DND-41 (cell line): ENCODE measurements at regions not wholly inside any gene's neighbourhood (a gene's known extent, or its start where the extent isn't known, plus 50 kb on each side); places are given as distances from the start of the nearest gene placed in this dataset.

Experiments used
- EZH2 ChIP-seq: IDR thresholded peaks from 3 replicates; pipeline ENCODE4 v1.6.1; 2012; ENCODE audit warnings: borderline replicate concordance, low read depth, mild to moderate bottlenecking, moderate library complexity, low read length, inconsistent platforms; ENCODE audit not compliant: severe bottlenecking
- TF ChIP-seq, protein P1 (sequence below): IDR thresholded peaks from 2 replicates; pipeline ENCODE4 v1.5.1; 2012; ENCODE audit warnings: borderline replicate concordance, low read length, moderate library complexity, mild to moderate bottlenecking; ENCODE audit not compliant: poor library complexity, severe bottlenecking; ENCODE audit errors: extremely low read depth

- TF ChIP-seq, protein P1, sequence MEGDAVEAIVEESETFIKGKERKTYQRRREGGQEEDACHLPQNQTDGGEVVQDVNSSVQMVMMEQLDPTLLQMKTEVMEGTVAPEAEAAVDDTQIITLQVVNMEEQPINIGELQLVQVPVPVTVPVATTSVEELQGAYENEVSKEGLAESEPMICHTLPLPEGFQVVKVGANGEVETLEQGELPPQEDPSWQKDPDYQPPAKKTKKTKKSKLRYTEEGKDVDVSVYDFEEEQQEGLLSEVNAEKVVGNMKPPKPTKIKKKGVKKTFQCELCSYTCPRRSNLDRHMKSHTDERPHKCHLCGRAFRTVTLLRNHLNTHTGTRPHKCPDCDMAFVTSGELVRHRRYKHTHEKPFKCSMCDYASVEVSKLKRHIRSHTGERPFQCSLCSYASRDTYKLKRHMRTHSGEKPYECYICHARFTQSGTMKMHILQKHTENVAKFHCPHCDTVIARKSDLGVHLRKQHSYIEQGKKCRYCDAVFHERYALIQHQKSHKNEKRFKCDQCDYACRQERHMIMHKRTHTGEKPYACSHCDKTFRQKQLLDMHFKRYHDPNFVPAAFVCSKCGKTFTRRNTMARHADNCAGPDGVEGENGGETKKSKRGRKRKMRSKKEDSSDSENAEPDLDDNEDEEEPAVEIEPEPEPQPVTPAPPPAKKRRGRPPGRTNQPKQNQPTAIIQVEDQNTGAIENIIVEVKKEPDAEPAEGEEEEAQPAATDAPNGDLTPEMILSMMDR: no peak
- TF ChIP-seq EZH2: no peak
These were observed 157.7 kb upstream of the SLCO3A1 start for GRCh38 chr15:91695799-91696198.
